ENCODE measurements at regions not wholly inside any gene's neighbourhood (a gene's known extent, or its start where the extent isn't known, plus 50 kb on each side); places are given as distances from the start of the nearest gene placed in this dataset.

- no peak for DNase-seq (ENCODE audit: low read depth)
- H3K4me3 ChIP-seq (ENCODE audit: low read depth, low read length), result no peak overlapping the region
- TF ChIP-seq CTCF (IDR thresholded peaks at IDR 0.05; ENCODE audit: insufficient read depth, low read length), result no peak
These were observed 460.0 kb downstream of the PSAT1 start for GRCh38 chr9:78756813-78757510.

- H3K4me3 ChIP-seq (ENCODE audit: low read depth, low read length), result no peak overlapping the region
- DNase-seq (ENCODE audit: low read depth), result no peak
- TF ChIP-seq CTCF (IDR thresholded peaks at IDR 0.05; ENCODE audit: insufficient read depth, low read length), result no peak
These were observed 466.5 kb downstream of the PSAT1 start for GRCh38 chr9:78763424-78763823.

- H3K4me3 ChIP-seq (ENCODE audit: low read depth, low read length), result no peak overlapping the region
- DNase-seq (ENCODE audit: low read depth), result no peak
- no peak for TF ChIP-seq CTCF (IDR thresholded peaks at IDR 0.05; ENCODE audit: insufficient read depth, low read length)
These were observed 468.9 kb downstream of the PSAT1 start for GRCh38 chr9:78765861-78766260.

GRCh38 chr9:78767490-78767889 is 470.6 kb downstream of the PSAT1 start:
- DNase-seq (ENCODE audit: low read depth), result no peak
- no peak for TF ChIP-seq CTCF (IDR thresholded peaks at IDR 0.05; ENCODE audit: insufficient read depth, low read length)
- no peak overlapping the region for H3K4me3 ChIP-seq (ENCODE audit: low read depth, low read length)

- TF ChIP-seq CTCF (IDR thresholded peaks at IDR 0.05; ENCODE audit: insufficient read depth, low read length), result no peak
- H3K4me3 ChIP-seq (ENCODE audit: low read depth, low read length), result no peak overlapping the region
- DNase-seq (ENCODE audit: low read depth), result no peak
These were observed 472.8 kb downstream of the PSAT1 start for GRCh38 chr9:78769690-78770089.

GRCh38 chr9:78775211-78775610 is 478.3 kb downstream of the PSAT1 start:
- TF ChIP-seq CTCF (IDR thresholded peaks at IDR 0.05; ENCODE audit: insufficient read depth, low read length), result no peak
- no peak for DNase-seq (ENCODE audit: low read depth)
- no peak overlapping the region for H3K4me3 ChIP-seq (ENCODE audit: low read depth, low read length)

Measured in fibroblast of the aortic adventitia (primary cell).